H1 (cell line): ENCODE measurements at regions not wholly inside any gene's neighbourhood (a gene's known extent, or its start where the extent isn't known, plus 50 kb on each side); places are given as distances from the start of the nearest gene placed in this dataset.

Experiments
- POLR2AphosphoS5 ChIP-seq: IDR thresholded peaks from 2 replicates; pipeline ENCODE4 v1.6.1; 2011; ENCODE audit warnings: low read depth, low read length
- POU5F1 ChIP-seq: IDR thresholded peaks from 2 replicates; pipeline ENCODE4 v1.6.1; 2011; ENCODE audit warnings: low read depth, mild to moderate bottlenecking, low read length, moderate library complexity
- TAF1 ChIP-seq: IDR thresholded peaks from 2 replicates; pipeline ENCODE4 v1.6.1; 2011; ENCODE audit warnings: mild to moderate bottlenecking, low read depth, low read length
- ZNF274 ChIP-seq: IDR thresholded peaks from 2 replicates; pipeline ENCODE4 v1.7.0; 2012; ENCODE audit warnings: low read length, borderline replicate concordance; ENCODE audit errors: extremely low read depth
- TF ChIP-seq, protein P1 (sequence below): fragments of 300-600 bp; sonication (generic); IDR thresholded peaks from 2 replicates; pipeline ENCODE4 v1.7.1; 2012; ENCODE audit warnings: low read length, moderate library complexity, mild to moderate bottlenecking, inconsistent platforms; ENCODE audit not compliant: insufficient replicate concordance

DNA sequence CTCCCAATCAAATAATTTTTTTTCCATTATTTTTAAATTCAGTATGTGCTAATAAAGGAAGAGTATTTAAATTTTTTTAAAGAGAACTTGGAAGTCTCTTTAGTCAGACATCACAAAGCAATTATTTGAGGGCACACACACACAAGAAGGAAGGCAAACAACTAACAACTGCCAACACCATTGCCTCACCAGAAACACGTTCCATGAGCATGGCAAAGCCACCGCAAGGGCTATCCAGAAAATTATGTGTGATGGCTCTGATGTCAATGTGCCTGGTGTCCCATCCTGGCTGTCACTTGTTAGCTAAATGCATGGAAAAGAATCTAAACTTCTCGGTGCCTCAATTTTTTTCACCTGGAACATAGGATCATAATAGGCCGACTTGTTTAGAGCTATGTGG lies 262.9 kb downstream of the SEC16B start (continued):
- TF ChIP-seq, protein P1, sequence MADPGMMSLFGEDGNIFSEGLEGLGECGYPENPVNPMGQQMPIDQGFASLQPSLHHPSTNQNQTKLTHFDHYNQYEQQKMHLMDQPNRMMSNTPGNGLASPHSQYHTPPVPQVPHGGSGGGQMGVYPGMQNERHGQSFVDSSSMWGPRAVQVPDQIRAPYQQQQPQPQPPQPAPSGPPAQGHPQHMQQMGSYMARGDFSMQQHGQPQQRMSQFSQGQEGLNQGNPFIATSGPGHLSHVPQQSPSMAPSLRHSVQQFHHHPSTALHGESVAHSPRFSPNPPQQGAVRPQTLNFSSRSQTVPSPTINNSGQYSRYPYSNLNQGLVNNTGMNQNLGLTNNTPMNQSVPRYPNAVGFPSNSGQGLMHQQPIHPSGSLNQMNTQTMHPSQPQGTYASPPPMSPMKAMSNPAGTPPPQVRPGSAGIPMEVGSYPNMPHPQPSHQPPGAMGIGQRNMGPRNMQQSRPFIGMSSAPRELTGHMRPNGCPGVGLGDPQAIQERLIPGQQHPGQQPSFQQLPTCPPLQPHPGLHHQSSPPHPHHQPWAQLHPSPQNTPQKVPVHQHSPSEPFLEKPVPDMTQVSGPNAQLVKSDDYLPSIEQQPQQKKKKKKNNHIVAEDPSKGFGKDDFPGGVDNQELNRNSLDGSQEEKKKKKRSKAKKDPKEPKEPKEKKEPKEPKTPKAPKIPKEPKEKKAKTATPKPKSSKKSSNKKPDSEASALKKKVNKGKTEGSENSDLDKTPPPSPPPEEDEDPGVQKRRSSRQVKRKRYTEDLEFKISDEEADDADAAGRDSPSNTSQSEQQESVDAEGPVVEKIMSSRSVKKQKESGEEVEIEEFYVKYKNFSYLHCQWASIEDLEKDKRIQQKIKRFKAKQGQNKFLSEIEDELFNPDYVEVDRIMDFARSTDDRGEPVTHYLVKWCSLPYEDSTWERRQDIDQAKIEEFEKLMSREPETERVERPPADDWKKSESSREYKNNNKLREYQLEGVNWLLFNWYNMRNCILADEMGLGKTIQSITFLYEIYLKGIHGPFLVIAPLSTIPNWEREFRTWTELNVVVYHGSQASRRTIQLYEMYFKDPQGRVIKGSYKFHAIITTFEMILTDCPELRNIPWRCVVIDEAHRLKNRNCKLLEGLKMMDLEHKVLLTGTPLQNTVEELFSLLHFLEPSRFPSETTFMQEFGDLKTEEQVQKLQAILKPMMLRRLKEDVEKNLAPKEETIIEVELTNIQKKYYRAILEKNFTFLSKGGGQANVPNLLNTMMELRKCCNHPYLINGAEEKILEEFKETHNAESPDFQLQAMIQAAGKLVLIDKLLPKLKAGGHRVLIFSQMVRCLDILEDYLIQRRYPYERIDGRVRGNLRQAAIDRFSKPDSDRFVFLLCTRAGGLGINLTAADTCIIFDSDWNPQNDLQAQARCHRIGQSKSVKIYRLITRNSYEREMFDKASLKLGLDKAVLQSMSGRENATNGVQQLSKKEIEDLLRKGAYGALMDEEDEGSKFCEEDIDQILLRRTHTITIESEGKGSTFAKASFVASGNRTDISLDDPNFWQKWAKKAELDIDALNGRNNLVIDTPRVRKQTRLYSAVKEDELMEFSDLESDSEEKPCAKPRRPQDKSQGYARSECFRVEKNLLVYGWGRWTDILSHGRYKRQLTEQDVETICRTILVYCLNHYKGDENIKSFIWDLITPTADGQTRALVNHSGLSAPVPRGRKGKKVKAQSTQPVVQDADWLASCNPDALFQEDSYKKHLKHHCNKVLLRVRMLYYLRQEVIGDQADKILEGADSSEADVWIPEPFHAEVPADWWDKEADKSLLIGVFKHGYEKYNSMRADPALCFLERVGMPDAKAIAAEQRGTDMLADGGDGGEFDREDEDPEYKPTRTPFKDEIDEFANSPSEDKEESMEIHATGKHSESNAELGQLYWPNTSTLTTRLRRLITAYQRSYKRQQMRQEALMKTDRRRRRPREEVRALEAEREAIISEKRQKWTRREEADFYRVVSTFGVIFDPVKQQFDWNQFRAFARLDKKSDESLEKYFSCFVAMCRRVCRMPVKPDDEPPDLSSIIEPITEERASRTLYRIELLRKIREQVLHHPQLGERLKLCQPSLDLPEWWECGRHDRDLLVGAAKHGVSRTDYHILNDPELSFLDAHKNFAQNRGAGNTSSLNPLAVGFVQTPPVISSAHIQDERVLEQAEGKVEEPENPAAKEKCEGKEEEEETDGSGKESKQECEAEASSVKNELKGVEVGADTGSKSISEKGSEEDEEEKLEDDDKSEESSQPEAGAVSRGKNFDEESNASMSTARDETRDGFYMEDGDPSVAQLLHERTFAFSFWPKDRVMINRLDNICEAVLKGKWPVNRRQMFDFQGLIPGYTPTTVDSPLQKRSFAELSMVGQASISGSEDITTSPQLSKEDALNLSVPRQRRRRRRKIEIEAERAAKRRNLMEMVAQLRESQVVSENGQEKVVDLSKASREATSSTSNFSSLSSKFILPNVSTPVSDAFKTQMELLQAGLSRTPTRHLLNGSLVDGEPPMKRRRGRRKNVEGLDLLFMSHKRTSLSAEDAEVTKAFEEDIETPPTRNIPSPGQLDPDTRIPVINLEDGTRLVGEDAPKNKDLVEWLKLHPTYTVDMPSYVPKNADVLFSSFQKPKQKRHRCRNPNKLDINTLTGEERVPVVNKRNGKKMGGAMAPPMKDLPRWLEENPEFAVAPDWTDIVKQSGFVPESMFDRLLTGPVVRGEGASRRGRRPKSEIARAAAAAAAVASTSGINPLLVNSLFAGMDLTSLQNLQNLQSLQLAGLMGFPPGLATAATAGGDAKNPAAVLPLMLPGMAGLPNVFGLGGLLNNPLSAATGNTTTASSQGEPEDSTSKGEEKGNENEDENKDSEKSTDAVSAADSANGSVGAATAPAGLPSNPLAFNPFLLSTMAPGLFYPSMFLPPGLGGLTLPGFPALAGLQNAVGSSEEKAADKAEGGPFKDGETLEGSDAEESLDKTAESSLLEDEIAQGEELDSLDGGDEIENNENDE: no peak
- no peak for TF ChIP-seq ZNF274
- TF ChIP-seq POU5F1: no peak
- no peak for TF ChIP-seq TAF1
- no peak for TF ChIP-seq POLR2AphosphoS5
